Kidney epithelial cell (primary cell): ENCODE measurements at regions not wholly inside any gene's neighbourhood (a gene's known extent, or its start where the extent isn't known, plus 50 kb on each side); places are given as distances from the start of the nearest gene placed in this dataset.

Experiments
- DNase-seq: peaks from one replicate; pipeline ENCODE4 v3.0.0-alpha.2; 2010; ENCODE audit warnings: low read depth
- H3K27me3 ChIP-seq: 2 replicates; pipeline ENCODE4 v1.6.0; 2011; ENCODE audit warnings: low read length; ENCODE audit not compliant: control insufficient read depth, insufficient read depth
- H3K36me3 ChIP-seq: 2 replicates; pipeline ENCODE4 v1.5.1; 2011; ENCODE audit warnings: low read length; ENCODE audit not compliant: control insufficient read depth, insufficient read depth
- H3K4me3 ChIP-seq: 2 replicates; pipeline ENCODE4 v1.5.1; 2011; ENCODE audit warnings: low read depth, mild to moderate bottlenecking, control low read depth, low read length
- CTCF ChIP-seq: IDR thresholded peaks from 2 replicates; pipeline ENCODE4 v1.5.1; 2011; ENCODE audit warnings: mild to moderate bottlenecking, moderate library complexity, low read length, control low read depth, inconsistent platforms; ENCODE audit not compliant: insufficient read depth, poor library complexity, severe bottlenecking

GRCh38 chr13:105597573-105597972, 937.9 kb downstream of the EFNB2 start:
- no peak for DNase-seq
- Histone ChIP-seq H3K27me3 (no peaks in the 10 kb centered on the region), H3K36me3 (no peaks in the 10 kb centered on the region), H3K4me3 (no peak overlapping the region)
- TF ChIP-seq CTCF = no peak

- no peak for DNase-seq
- no peaks in the 10 kb centered on the region for H3K36me3 ChIP-seq
- no peak for TF ChIP-seq CTCF
- H3K4me3 ChIP-seq = no peak overlapping the region
- H3K27me3 ChIP-seq = no peaks in the 10 kb centered on the region
Measured at GRCh38 chr13:105595471-105595870, 940.0 kb downstream of the EFNB2 start.

- no peak for TF ChIP-seq CTCF
- Histone ChIP-seq H3K4me3 (no peak overlapping the region), H3K27me3 (no peaks in the 10 kb centered on the region), H3K36me3 (no peaks in the 10 kb centered on the region)
- no peak for DNase-seq
Measured at GRCh38 chr13:105591277-105591676, 944.2 kb downstream of the EFNB2 start.

- peak; percentile 91 for DNase-seq
- Histone ChIP-seq H3K36me3 (no peaks in the 10 kb centered on the region), H3K4me3 (no peak overlapping the region), H3K27me3 (no peaks in the 10 kb centered on the region)
- no peak for TF ChIP-seq CTCF
Measured at GRCh38 chr13:105587786-105588185, 947.7 kb downstream of the EFNB2 start.

GRCh38 chr13:105579821-105580710, 955.4 kb downstream of the EFNB2 start:
- Histone ChIP-seq H3K4me3 (no peak overlapping the region), H3K36me3 (no peaks in the 10 kb centered on the region), H3K27me3 (no peaks in the 10 kb centered on the region)
- no peak for TF ChIP-seq CTCF
- no peak for DNase-seq

- Histone ChIP-seq H3K27me3 (no peaks in the 10 kb centered on the region), H3K36me3 (no peaks in the 10 kb centered on the region), H3K4me3 (no peak overlapping the region)
- no peak for TF ChIP-seq CTCF
- DNase-seq = no peak
Measured at GRCh38 chr13:105573136-105573535, 962.3 kb downstream of the EFNB2 start.
